ENCODE measurements at regions not wholly inside any gene's neighbourhood (a gene's known extent, or its start where the extent isn't known, plus 50 kb on each side); places are given as distances from the start of the nearest gene placed in this dataset.

- no peak overlapping the region for H3K4me2 ChIP-seq (replicated peaks; ENCODE audit: low read depth, low read length, poor library complexity, severe bottlenecking)
- no peak overlapping the region for H3K27ac ChIP-seq (ENCODE audit: low read length in 2 of 2)
- H3K9ac ChIP-seq (ENCODE audit: low read length): no peak overlapping the region
- ChIA-PET POLR2A (no interaction called here), CTCF (interaction anchor here (0.6 kb wide), 1 partner anchor 1271 kb away, joined by 3 read pairs; no protein-coding TSS in a partner anchor)
- Mint-ChIP-seq H3K4me3 (no peak overlapping the region), H3K4me1 (no peaks in the 10 kb centered on the region), H3K9me3 (ENCODE audit: insufficient read depth) (no peaks in the 10 kb centered on the region), H3K27me3 (peaks cover 4% of the 10 kb centered on the region), H3K27ac (no peak overlapping the region)
- no peaks in the 10 kb centered on the region for H3K4me1 ChIP-seq (ENCODE audit: control insufficient read depth in 2 of 2, insufficient read depth in 2 of 2, low read length in 2 of 2)
- H4K20me1 ChIP-seq (ENCODE audit: control insufficient read depth, insufficient read depth, low read length, poor library complexity, severe bottlenecking): no peaks in the 10 kb centered on the region
- peaks cover 0 to 3% (median 0%) of the 10 kb centered on the region in 3 donors for H3K9me3 ChIP-seq (ENCODE audit: control extremely low read depth in 1 of 3, control insufficient read depth in 2 of 3, insufficient read depth in 1 of 3, low read length in 2 of 3)
- no peak for DNase-seq
- no peaks in the 10 kb centered on the region for H3K36me3 ChIP-seq (replicated peaks in 1 of 2; ENCODE audit: control extremely low read depth in 1 of 2, control insufficient read depth in 1 of 2, extremely low read depth in 1 of 2, insufficient read depth in 2 of 2, low read length in 1 of 2)
- WGBS (ENCODE audit: insufficient coverage): no CpG with 5 or more reads among the region's 1 CpG
- intact Hi-C loops (cut with micrococcal nuclease): no loop called here
- H3K79me2 ChIP-seq (ENCODE audit: control insufficient read depth, insufficient read depth, low read length): no peaks in the 10 kb centered on the region
- no peaks in the 10 kb centered on the region for H3K27me3 ChIP-seq (replicated peaks in 1 of 4; ENCODE audit: control extremely low read depth in 1 of 4, control insufficient read depth in 3 of 4, insufficient read depth in 4 of 4, low read length in 3 of 4)
- ATAC-seq (ENCODE audit: low read depth): no peak
- no peak for TF ChIP-seq CTCF (IDR thresholded peaks at IDR 0.05)
- no peak overlapping the region for H3K4me3 ChIP-seq (ENCODE audit: control extremely low read depth in 1 of 5, extremely low read depth in 1 of 5, insufficient read depth in 1 of 5, low read depth in 2 of 5, low read length in 4 of 5)
- no peak overlapping the region for H2AFZ ChIP-seq (ENCODE audit: insufficient read depth, low read depth, low read length, poor library complexity, severe bottlenecking)
These were observed 277.4 kb upstream of the CNR1 start for GRCh38 chr6:88443554-88443953.

GRCh38 chr6:88442737-88443136 is 276.6 kb upstream of the CNR1 start:
- TF ChIP-seq CTCF (IDR thresholded peaks at IDR 0.05) (no peak), EZH2 (IDR thresholded peaks at IDR 0.05; ENCODE audit: borderline replicate concordance, insufficient read depth, low read depth, low read length, poor library complexity, severe bottlenecking) (no peak)
- 50% methylated on average over 3 of the region's 4 CpGs for WGBS (ENCODE audit: insufficient coverage)
- H3K27me3 Mint-ChIP-seq: peaks cover 4% of the 10 kb centered on the region
- intact Hi-C loops (cut with micrococcal nuclease): no loop called here
- Histone ChIP-seq H3K4me2 (replicated peaks; ENCODE audit: low read depth, low read length, poor library complexity, severe bottlenecking) (no peak overlapping the region), H3K27me3 (replicated peaks in 1 of 4; ENCODE audit: control extremely low read depth in 1 of 4, control insufficient read depth in 3 of 4, insufficient read depth in 4 of 4, low read length in 3 of 4) (no peaks in the 10 kb centered on the region), H3K27ac (ENCODE audit: low read length in 2 of 2) (no peak overlapping the region), H3K79me2 (ENCODE audit: control insufficient read depth, insufficient read depth, low read length) (no peaks in the 10 kb centered on the region), H4K20me1 (ENCODE audit: control insufficient read depth, insufficient read depth, low read length, poor library complexity, severe bottlenecking) (no peaks in the 10 kb centered on the region), H3K9ac (ENCODE audit: low read length) (no peak overlapping the region), H3K4me1 (ENCODE audit: control insufficient read depth in 2 of 2, insufficient read depth in 2 of 2, low read length in 2 of 2) (no peaks in the 10 kb centered on the region), H3K4me3 (ENCODE audit: control extremely low read depth in 1 of 5, extremely low read depth in 1 of 5, insufficient read depth in 1 of 5, low read depth in 2 of 5, low read length in 4 of 5) (no peak overlapping the region), H3K36me3 (replicated peaks in 1 of 2; ENCODE audit: control extremely low read depth in 1 of 2, control insufficient read depth in 1 of 2, extremely low read depth in 1 of 2, insufficient read depth in 2 of 2, low read length in 1 of 2) (no peaks in the 10 kb centered on the region), H3K9me3 (ENCODE audit: control extremely low read depth in 1 of 3, control insufficient read depth in 2 of 3, insufficient read depth in 1 of 3, low read length in 2 of 3) (peaks cover 0 to 3% (median 0%) of the 10 kb centered on the region in 3 donors), H2AFZ (ENCODE audit: insufficient read depth, low read depth, low read length, poor library complexity, severe bottlenecking) (no peak overlapping the region)
- H3K4me3 Mint-ChIP-seq: no peak overlapping the region
- ChIA-PET POLR2A (no interaction called here), CTCF (no interaction called here)
- no peaks in the 10 kb centered on the region for H3K4me1 Mint-ChIP-seq
- ATAC-seq (ENCODE audit: low read depth) (no peak), DNase-seq (no peak)
- no peaks in the 10 kb centered on the region for H3K9me3 Mint-ChIP-seq (ENCODE audit: insufficient read depth)
- no peak overlapping the region for H3K27ac Mint-ChIP-seq

Data from B cell (primary cell).